Hematopoietic multipotent progenitor cell treated with erythropoietin and hydrocortisone succinate and interleukin-3 and kit ligand, for 4 days (in vitro differentiated cells): ENCODE measurements at regions not wholly inside any gene's neighbourhood (a gene's known extent, or its start where the extent isn't known, plus 50 kb on each side); places are given as distances from the start of the nearest gene placed in this dataset.

ENCODE experiments used
- DNase-seq: peaks from one replicate; pipeline ENCODE4 v3.0.0-alpha.2; 2015

DNA sequence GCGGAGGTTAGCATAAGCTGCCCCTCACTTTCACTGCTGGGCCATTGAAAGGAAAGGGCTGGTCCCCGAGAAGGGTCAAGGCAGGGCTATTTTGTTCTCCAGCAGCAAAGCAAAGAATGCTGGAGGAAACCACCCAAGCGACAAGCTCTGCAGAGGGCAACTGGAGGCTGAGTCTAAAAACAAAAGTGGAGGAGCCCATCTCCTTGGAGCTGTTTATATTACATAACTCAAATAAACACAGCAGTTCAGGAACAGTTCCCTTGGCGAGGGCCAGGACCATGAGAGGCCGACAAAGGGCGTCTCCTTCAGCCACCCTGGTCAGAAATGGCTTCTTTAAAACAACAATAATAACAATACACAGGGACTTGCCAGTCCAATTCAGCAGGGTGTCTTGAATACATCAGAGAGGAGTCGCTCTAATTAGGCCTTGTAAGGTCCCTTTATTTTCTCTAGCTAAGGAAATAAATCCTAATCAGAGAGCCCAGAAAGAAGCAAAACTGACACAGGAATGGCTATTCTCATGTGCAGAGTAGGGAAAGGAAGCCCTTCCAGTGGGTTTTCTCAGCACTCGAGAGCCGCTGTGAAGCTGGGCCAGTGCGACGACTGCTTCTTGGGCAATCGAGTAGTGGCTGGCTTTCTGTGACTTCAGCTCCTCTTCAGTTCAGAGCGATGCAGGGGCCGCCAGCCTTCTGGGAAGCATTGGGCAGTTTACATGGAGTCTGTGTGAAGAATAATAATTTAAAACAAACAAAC lies 57.0 kb upstream of the TARBP1 start:
- no peak for DNase-seq

DNA sequence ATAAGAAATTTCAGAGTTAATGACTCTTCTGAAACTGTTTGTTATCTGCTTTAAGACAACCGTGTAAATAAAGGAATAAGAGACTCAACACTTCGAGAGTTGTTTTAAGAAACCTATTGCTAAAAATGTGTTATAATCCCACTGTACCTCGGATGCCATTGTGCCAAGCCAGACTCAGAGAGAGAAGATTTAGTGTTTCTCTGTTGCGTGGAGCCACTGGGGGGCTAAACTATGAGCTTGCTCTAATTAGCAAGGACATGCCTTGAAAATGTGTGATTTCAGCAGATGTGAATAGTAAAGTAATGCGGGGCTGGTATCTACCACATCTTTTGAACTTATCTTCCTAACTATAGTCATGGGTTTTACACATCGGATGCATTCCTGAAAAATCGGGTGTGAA lies 56.2 kb upstream of the TARBP1 start:
- no peak for DNase-seq

DNA sequence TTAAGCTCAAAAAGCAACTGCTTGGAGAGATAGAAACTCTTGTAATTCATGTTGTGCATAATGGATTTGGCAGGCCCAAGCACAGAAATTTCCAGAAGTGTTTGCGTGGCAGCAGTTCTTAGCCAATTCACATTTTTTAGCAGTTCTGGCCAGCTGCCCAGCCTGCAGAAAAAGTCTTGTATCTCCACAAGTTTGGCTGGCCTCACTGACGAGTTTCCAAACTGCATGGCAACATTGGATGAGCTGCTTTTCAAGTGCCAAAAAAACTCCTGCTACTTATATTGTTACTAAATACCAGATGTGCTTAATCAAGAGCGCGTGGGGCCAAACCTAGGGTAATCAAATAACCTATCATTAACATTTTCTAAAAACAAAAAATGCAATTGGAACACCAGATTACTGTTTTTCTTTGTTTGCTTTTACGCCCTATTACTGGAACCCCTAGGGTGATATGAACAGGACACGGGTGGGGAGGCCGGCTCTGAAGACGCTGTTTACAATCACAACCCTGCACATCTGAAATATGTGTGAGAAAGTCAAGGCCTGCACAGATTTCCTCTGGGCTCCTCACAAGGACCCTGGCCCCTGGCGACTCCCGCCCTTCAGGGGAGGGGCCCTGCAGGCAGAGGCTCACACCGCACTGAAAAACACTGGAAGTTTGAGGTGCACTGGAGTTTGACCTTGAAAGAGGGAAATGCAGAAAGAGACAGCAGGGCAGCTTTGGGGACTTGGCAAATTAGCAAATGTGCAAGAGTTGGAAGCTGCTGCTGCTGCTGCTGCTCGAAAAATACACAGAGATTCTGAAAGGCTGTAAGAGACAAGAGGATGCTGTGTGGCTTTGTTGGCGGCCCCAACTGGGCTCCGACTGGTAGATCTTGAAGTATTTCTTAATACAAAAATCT lies 55.2 kb upstream of the TARBP1 start:
- DNase-seq: no peak

DNA sequence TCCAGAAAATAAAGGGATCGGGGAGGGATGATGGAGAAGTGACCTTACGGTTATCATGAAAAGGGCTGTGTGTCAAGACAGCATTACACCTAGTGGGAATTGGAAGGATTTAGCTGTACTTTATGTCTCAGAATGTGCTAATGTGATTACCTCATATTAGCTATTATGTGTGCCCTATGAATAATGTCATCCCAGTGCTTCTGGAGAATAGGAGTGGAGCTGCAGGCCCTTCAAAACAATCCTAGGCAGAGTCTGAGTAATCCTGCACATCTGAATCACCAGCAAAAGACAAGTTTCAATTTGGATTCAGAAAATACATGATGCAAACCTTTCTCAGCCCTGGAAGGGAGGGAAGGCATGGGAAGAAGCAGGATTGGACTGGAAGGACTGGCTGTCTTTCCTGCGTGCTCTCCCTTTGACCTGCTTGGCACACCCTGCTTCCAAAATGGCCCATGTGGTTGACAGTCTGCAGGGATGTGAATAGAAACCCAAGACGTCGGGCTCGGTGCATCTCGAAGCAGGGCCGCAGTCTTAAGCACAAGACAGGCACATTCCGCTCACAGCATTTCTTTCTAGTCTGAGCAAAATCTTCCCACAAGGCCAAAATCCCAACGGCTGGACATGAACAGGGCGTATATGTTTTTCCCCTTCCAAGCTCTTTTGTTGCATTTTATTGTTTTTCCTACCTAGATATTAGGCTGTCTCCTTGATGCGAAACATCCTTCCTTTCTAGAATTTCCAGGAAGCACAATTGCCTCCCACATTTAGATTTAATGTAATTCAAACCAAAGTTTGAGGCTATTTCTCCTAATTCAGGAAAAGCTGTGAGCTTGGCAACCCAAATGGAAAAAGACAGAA lies 54.3 kb upstream of the TARBP1 start:
- no peak for DNase-seq

DNA sequence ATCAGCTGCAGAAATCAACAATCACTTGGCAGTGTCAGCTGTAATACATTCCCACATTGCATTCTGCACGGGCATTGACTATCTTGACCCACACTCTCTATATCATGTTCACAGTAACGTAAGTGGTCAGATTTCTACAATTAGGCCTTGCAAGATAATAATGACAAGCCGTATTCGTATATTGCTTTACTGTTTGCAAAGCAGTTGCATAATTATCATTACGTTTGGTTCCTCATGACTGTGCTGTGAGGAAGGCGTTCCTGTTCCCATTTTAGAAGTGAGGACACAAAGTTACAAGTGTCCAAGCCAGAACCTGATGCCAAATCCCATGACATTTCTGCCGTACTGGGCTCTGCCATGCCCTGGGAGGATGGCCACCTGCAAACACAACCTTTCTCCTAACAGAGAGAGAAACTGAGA lies 53.5 kb upstream of the TARBP1 start:
- peak; percentile 46 for DNase-seq

DNA sequence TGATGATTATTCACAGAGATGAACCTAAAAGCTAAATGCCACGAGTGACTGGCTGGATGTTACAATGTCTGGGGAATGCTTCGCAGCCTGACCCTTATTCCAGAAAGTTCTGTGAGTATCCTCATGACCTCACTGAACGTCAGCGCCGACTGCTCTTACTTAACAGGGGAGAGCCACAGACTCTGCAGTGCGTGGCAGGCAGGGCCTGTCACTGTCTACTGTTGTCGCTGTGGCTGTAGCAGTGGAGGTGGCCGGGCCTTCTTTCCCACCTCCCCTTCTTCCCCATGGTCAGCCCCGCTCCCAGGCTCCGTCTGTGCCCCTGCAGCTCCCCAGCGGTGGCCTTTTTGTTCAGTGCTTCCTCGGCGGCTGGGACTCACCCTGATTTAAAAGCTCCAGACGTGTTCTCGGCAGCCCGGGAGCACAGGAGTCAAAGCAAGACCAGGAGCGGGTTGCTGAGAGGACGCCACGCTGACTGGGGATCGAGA lies 52.2 kb upstream of the TARBP1 start:
- DNase-seq: no peak

DNA sequence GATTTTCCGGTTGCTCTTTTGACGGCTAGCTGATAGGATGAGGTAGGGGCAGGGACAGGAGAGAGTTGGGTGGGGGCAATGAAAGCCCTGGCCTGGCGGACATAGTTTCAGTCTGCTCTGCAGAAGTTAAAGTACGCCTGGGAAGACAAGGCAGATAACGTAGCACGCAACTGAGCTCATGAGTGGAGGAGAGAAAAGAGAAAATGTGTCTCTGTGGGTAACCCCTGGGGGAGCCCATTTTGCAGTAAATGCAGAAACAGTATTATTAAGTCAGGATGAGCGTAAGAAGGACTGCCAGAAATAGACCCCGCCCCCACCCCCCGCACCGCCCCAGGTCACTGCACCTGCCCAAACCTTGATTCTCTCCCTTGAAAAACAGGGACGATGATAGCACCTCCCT lies 51.7 kb upstream of the TARBP1 start:
- no peak for DNase-seq

DNA sequence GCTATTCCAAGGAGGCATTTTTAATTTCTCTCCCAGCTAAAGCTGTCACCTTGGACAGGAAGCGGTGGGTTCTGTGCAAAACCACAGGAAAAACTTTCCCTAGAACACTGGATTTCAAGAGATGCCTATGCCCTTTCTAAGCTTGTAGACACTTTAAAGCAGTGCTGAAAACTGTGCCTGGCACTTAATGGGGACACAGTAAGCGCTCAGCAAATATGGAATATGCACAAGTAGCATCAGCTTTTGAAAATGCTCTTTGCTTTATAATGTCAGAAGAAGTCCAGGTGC lies 50.9 kb upstream of the TARBP1 start:
- no peak for DNase-seq

DNA sequence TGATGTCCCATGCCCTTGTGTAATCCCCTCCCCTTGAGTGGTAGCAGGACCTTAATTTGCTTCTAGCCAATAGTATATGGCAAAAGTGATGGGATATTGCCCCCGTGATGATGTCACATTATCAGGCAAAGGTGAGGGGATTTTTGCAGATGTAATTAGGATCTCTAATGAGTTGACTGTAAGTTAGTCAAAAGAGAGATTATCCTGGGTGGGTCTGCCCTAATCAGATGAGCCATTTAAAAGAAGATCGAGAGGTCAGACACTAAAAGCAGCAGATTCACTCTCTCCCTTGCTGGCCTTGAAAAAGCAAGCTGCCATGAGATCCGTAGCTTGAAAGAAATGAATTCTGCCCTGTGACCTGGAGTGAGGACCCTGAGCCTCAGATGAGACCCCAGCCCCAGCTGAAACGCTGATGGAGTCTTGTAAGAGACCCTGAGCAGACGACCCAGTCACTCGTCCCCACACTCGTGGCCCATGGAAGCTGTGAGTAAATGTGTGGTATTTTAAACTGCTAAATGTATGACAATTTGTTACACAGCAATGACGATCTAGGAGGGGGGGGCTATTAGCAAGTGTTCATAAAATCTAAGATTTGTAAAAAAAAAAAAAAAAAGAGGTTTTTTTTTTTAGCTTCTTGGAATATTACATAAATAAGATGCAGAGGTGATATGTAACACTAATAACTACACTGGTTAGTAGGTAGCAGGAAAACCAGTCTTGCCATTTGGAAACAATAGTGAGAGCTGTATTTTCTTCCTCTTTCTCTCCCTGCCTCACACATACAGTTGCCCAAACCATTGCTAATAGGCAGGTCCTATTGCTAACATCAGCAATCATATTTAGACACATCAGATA lies 50.3 kb upstream of the TARBP1 start:
- peak; percentile 58 for DNase-seq
